ENCODE measurements at regions not wholly inside any gene's neighbourhood (a gene's known extent, or its start where the extent isn't known, plus 50 kb on each side); places are given as distances from the start of the nearest gene placed in this dataset.

GRCh38 chr18:73639788-73640187 is 507.8 kb downstream of the FBXO15 start:
- DNase-seq (ENCODE audit: low read depth): no peak

GRCh38 chr18:73638709-73639108 is 508.9 kb downstream of the FBXO15 start:
- peak; percentile 13 for DNase-seq (ENCODE audit: low read depth)

GRCh38 chr18:73636355-73636754 is 511.3 kb downstream of the FBXO15 start:
- no peak for DNase-seq (ENCODE audit: low read depth)

- DNase-seq (ENCODE audit: low read depth): no peak
Observed at GRCh38 chr18:73626859-73627258, 520.8 kb downstream of the FBXO15 start.

- DNase-seq (ENCODE audit: low read depth): no peak
Observed at GRCh38 chr18:73626221-73626620, 521.4 kb downstream of the FBXO15 start.

- DNase-seq (ENCODE audit: low read depth): no peak
Observed at GRCh38 chr18:73621091-73621490, 526.5 kb downstream of the FBXO15 start.

- DNase-seq (ENCODE audit: low read depth): no peak
Observed at GRCh38 chr18:73617981-73618380, 529.7 kb downstream of the FBXO15 start.

- DNase-seq (ENCODE audit: low read depth): no peak
Observed at GRCh38 chr18:73615506-73615905, 532.1 kb downstream of the FBXO15 start.

GRCh38 chr18:73614812-73615211 is 532.8 kb downstream of the FBXO15 start:
- DNase-seq (ENCODE audit: low read depth): peak; percentile 92

GRCh38 chr18:73613706-73614340 is 533.8 kb downstream of the FBXO15 start:
- peak; percentile 50 for DNase-seq (ENCODE audit: low read depth)

- no peak for DNase-seq (ENCODE audit: low read depth)
Observed at GRCh38 chr18:73597832-73598615, 549.6 kb downstream of the FBXO15 start.

GRCh38 chr18:73594749-73595148 is 552.9 kb downstream of the FBXO15 start:
- DNase-seq (ENCODE audit: low read depth): no peak

GRCh38 chr18:73593207-73593606 is 554.4 kb downstream of the FBXO15 start:
- DNase-seq (ENCODE audit: low read depth): no peak

GRCh38 chr18:73590950-73591349 is 556.7 kb downstream of the FBXO15 start:
- DNase-seq (ENCODE audit: low read depth): no peak

- no peak for DNase-seq (ENCODE audit: low read depth)
Observed at GRCh38 chr18:73579698-73580097, 567.9 kb downstream of the FBXO15 start.

- peak; percentile 33 for DNase-seq (ENCODE audit: low read depth)
Observed at GRCh38 chr18:73577365-73577764, 570.3 kb downstream of the FBXO15 start.

- DNase-seq (ENCODE audit: low read depth): peak; percentile 91
Observed at GRCh38 chr18:73563901-73564472, 583.6 kb downstream of the FBXO15 start.

GRCh38 chr18:73563345-73563744 is 584.3 kb downstream of the FBXO15 start:
- DNase-seq (ENCODE audit: low read depth): peak; percentile 90

GRCh38 chr18:73556904-73557303 is 590.7 kb downstream of the FBXO15 start:
- DNase-seq (ENCODE audit: low read depth): no peak

GRCh38 chr18:73552171-73552570 is 595.5 kb downstream of the FBXO15 start:
- no peak for DNase-seq (ENCODE audit: low read depth)

- DNase-seq (ENCODE audit: low read depth): no peak
Observed at GRCh38 chr18:73551211-73551610, 596.4 kb downstream of the FBXO15 start.

- peak; percentile 54 for DNase-seq (ENCODE audit: low read depth)
Observed at GRCh38 chr18:73549236-73549635, 598.4 kb downstream of the FBXO15 start.

- no peak for DNase-seq (ENCODE audit: low read depth)
Observed at GRCh38 chr18:73545472-73545871, 602.2 kb downstream of the FBXO15 start.

All from fibroblast of gingiva (primary cell).